ENCODE measurements at regions not wholly inside any gene's neighbourhood (a gene's known extent, or its start where the extent isn't known, plus 50 kb on each side); places are given as distances from the start of the nearest gene placed in this dataset.
A peak's percentile ranks its signal among the peaks of the same experiment; 100 is the strongest.

GRCh38 chr1:229041946-229042345, 229.0 kb upstream of the RAB4A start:
- DNase-seq (ENCODE audit: low read depth in 4 of 4, low spot score in 3 of 4), result no peak

GRCh38 chr1:229042482-229042881, 228.4 kb upstream of the RAB4A start:
- DNase-seq (ENCODE audit: low read depth in 4 of 4, low spot score in 3 of 4), result no peak

- DNase-seq (ENCODE audit: low read depth in 4 of 4, low spot score in 3 of 4), result no peak
Observed at GRCh38 chr1:229043115-229043514, 227.8 kb upstream of the RAB4A start.

DNA sequence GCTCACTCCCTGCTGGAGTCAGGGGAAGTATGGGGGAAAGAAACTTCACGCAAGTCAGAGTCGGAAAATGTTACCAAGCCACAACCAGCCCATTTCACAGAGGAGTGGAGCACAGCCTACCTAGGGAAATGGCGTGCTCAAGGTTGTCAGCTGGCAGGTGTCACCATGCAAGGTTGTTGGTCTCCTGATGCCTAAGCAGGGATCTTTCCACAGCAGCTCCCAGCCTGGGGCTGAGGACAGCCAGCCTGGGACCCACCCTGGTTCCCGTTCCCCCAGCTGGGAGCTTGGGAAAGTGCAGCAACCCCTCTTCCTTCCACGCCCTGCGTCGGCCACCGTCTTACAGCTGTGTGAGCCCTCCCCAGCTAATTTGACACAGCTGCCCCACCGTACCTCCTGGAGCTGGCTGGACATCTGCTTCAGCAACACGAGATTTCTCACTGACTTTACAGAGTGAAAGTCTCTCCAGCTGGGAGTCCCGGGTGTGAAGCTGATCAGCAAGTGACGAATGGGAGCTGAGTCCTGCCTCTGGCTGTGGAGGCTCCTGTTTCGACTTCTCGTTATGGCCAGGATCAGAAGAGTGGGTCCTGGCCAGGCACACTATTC, 224.6 kb upstream of the RAB4A start:
- no peak for DNase-seq (ENCODE audit: low read depth in 4 of 4, low spot score in 3 of 4)

DNA sequence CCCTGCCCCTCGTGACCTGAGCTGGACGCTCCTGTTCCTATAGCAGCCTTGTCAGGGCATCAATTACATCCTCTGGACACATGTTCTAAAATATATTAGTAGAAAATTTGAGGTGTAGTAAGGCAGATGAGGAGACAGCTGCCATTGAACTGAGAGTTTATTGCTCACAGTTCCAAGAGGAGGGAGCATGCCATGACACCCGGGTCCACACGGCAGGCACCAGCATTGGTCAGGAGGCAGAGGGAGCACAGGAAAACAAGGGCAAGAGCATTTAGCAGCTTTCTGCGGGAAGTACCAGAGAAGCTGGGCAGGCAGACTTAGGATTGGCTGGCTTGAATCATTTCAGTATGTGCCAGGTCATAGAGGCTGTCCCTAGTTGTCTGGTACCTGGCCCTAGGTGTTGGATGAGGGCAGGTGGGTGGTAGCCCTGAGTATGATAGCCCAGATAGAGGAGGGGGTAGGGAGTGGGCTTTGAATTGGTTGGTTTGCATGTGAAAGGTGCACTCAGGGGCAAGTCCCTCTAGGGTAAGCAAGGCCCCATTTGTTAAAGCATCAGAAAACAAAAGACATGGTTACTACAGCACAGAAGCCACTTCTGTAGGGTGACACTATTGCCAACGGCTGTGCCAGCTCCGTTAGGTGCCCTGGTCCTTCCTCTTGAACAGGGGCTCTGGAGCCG, 223.6 kb upstream of the RAB4A start:
- no peak for DNase-seq (ENCODE audit: low read depth in 4 of 4, low spot score in 3 of 4)

DNA sequence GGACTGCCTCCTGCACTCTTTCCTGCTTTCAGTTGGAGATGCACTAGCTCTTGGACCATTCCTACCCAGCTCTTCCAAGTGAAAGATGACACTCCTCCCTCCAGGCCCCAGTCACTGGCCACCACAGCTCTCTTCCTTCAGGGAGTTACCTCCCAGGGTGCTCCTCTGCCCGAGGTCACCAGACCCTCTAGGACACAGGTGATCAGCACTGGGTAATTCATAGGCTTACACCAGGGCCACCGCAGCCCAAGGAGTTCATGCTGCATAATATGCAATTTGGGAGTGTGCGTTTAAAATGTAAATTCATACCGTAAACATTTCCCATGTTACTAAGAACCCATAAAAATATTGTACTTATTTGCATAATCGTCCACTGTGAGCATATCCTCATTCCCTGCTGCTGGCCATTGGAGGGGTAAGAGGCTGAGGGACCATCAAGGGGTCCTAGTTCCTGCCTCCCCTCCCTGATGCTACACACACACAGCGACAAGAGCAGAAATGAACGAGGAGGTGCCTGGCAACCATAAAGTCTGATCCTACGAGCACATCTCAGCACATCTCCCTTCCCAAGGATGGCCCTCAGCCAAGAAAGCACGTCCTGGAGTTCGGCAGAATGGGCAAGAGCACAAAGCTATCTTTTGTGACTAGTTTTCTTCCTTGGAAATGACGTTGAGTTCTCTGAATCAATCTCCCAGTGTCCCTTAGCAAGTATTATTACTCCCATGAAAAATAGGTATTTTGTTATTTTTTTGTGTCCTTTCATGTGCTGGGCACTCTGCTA, 222.9 kb upstream of the RAB4A start:
- DNase-seq (ENCODE audit: low read depth in 4 of 4, low spot score in 3 of 4), result no peak

GRCh38 chr1:229048896-229049295, 222.0 kb upstream of the RAB4A start:
- no peak for DNase-seq (ENCODE audit: low read depth in 4 of 4, low spot score in 3 of 4)

- no peak for DNase-seq (ENCODE audit: low read depth in 4 of 4, low spot score in 3 of 4)
Observed at GRCh38 chr1:229056046-229056445, 214.9 kb upstream of the RAB4A start.

- no peak for DNase-seq (ENCODE audit: low read depth in 4 of 4, low spot score in 3 of 4)
Observed at GRCh38 chr1:229058111-229058561, 212.8 kb upstream of the RAB4A start.

DNA sequence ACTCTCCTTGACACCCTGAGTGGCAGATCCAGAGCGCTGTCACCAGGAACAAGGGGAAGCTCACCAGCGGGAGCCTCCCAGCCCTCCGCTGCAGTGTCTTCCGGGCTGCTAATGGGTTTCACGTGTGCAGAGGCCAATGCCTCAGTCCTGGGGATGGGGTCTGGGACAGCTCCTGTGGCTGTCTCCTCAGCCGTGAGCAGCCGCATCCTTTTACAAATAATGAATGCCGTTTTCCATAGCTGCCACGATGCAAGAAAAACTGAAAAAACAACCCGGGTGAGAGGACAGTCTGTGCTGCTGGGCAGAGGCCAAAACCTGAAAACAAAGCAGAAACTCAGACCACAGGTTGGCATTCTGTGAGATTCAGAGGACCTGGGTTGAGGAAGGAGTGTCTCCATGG, 212.2 kb upstream of the RAB4A start:
- DNase-seq (ENCODE audit: low read depth in 4 of 4, low spot score in 3 of 4), result no peak

DNA sequence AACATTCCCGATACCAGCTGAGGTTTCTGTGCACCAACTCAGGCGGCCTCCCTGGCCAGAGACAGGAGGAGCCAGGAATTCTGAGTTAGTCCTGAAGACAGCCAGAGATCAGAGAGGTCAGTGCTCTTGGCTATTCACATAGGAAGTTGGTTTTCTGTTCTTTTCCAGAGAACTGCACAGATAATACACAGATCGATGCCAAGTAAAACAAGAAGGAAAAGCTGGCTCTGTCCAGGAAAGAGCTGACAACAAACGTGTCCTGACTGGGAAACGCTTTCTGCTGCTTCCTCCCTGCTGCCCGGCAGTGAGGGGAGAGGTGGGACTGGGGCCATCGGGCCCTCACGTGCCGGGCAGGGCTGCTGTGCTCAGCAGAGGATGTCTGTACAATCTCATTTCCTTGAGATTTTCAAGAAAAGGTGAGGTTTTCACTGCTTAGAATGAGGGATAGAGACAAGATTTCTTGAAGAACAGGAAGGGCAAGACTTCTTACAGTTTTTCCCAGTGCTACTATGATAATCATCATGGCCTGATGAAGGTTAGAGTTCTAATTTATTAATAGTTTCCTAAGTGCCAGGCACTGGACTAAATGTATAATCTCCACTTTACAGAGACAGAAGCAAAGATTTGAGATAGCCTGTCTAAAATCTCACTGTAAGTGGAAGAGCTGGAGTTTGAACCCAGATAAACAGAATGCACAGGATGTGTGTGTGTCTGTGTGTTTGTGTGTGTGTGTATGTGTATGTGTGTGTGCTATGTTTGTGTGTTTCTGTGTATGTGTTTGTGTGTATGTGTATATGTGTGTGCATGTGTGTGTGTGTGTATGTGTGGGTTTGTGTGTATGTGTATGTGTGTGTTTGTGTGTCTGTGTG, 211.0 kb upstream of the RAB4A start:
- DNase-seq (ENCODE audit: low read depth in 4 of 4, low spot score in 3 of 4), result peak in 1 of 4 donors; percentile 25

DNA sequence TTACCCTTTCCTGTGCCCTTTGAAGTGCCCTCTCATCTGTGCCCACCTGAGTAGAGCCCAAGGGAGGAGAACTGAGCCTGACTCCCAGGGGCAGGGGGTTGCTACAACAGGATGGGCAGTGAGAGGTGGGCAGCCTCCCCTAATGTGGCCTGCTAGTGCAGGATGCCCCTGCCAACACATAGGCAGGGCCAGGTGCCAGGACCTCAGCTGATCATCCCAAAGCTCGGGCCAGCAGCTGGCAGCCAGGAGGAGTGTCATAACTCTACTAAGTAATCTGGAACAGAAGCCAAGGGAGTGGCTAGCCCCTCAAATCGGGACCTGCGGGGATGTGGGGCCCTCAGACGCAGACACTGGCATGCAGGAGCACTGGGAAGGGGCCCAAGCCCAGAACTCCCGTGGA, 208.8 kb upstream of the RAB4A start:
- DNase-seq (ENCODE audit: low read depth in 4 of 4, low spot score in 3 of 4), result no peak

DNA sequence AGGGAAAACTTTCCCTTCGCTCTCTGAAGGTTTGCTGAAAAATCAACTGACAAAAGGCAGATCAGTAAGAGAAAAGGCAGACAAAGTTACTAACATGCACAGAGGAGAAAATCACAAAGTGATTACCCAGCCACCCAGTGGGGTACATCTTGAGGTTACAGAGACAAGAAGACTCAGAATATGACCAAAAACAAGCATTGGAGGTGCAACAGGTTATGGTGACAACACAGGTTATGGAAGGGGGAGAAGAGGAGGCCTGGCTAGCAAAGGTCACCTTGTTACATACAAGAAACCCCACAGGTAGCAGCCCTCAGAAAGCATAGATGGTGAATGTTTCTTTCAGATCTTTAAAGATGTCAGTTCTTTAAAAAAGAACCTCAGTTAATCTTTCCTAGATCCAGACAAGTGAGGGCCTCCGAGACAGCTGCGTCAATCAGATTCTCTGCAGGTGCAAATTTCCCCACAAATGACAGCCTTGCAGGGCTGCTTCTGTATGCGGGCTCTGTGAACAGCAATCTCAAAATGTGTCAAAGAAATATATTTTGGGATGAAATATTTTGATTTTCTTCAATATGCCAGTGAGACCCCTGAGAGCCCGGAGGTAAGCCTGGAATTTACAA, 207.6 kb upstream of the RAB4A start:
- DNase-seq (ENCODE audit: low read depth in 4 of 4, low spot score in 3 of 4), result no peak

DNA sequence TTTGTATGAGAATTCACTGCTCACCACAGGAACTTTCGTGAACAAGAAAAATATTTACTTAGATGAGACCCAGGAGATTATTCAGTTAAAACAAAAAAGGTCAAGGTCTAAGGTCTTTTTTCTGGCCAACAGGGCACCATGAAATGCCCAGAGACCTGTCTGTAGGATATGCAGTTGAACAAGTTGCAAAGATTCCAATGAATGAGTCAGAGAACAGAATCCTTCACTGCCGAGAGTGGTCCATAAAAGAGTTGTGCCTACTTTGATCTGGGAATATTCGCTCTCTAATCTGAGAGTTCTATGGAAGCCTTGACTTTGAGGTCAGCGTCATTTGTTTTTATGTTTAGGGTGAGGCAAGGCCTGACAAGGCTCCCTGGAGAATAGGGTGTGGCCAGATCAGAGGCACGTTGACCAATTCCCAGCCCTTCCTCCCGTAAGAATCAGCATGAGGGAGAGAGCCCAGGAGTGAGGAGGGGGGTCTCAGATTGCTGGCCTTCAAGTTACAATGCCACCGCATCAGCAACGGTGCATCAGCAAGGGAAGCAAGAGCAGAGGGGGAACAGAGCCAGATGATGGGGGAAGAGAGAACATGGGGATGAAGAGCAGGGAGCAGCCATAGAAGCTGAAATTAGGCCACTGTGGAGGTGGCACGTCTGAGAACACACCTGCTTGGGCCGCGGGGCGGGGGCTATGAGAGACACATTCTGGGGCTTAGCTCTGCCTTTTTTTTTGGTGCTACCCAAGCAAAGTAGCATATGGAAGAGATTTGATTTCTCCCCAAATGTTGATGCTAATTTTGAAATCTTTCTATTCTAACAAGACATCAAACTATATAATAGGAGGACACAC, 206.4 kb upstream of the RAB4A start:
- DNase-seq (ENCODE audit: low read depth in 4 of 4, low spot score in 3 of 4), result no peak

GRCh38 chr1:229065613-229066012, 205.3 kb upstream of the RAB4A start:
- no peak for DNase-seq (ENCODE audit: low read depth in 4 of 4, low spot score in 3 of 4)

DNA sequence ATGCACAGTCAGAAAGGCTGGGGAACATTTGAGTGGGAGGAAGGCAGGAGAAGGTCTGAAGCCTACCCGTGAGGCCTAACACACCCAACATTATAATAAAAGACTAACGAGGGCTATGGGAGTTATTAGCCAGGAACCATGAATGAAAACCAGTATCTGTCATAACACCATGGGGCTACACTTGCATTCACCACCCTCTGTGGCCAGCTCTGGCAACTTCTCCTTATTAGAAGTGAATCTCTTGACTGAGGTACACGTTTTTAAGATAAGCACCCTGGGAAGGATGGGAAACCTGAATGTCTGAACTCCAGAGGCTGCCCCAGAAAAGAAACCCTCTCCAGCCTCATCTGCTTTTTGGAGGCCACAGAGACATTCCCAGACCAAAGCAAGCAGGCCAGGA, 204.3 kb upstream of the RAB4A start:
- no peak for DNase-seq (ENCODE audit: low read depth in 4 of 4, low spot score in 3 of 4)

GRCh38 chr1:229067546-229067945, 203.4 kb upstream of the RAB4A start:
- no peak for DNase-seq (ENCODE audit: low read depth in 4 of 4, low spot score in 3 of 4)

GRCh38 chr1:229068270-229068987, 202.5 kb upstream of the RAB4A start:
- no peak for DNase-seq (ENCODE audit: low read depth in 4 of 4, low spot score in 3 of 4)

GRCh38 chr1:229069176-229069575, 201.7 kb upstream of the RAB4A start:
- no peak for DNase-seq (ENCODE audit: low read depth in 4 of 4, low spot score in 3 of 4)

Measured in right renal pelvis (tissue), 4 donors.